Sigmoid colon (tissue), 6 donors: ENCODE measurements at regions not wholly inside any gene's neighbourhood (a gene's known extent, or its start where the extent isn't known, plus 50 kb on each side); places are given as distances from the start of the nearest gene placed in this dataset.

Experiments used
- DNase-seq: peaks from one replicate; pipeline ENCODE4 v3.0.0-alpha.2; 2019
- H3K27ac ChIP-seq, 4 donors: fragments of 200-600 bp; sonication (generic); one replicate each; pipeline ENCODE4 v1.5.1; 2016 to 2019; ENCODE audit warnings: mild to moderate bottlenecking in 1 of 4
- H3K27me3 ChIP-seq, 3 donors: fragments of 200-600 bp; sonication (generic); one replicate each; pipeline ENCODE4 v1.5.1; 2019; ENCODE audit warnings: mild to moderate bottlenecking in 1 of 3
- H3K36me3 ChIP-seq, 4 donors: fragments of 200-600 bp; sonication (generic); one replicate each; pipeline ENCODE4 v1.5.1; 2016 to 2019
- H3K4me1 ChIP-seq, 4 donors: fragments of 200-600 bp; sonication (generic); one replicate each; pipeline ENCODE4 v1.5.1; 2017 to 2019
- H3K4me3 ChIP-seq, 4 donors: fragments of 200-600 bp; sonication (generic); one replicate each; pipeline ENCODE4 v1.5.1; 2017 to 2019; ENCODE audit warnings: mild to moderate bottlenecking in 2 of 4, moderate library complexity in 1 of 4
- H3K9me3 ChIP-seq, 4 donors: fragments of 200-600 bp in 3 of 4; sonication (generic) in 3 of 4; one replicate each; pipeline versions ENCODE4 v1.5.1 to v1.6.1; 2013 to 2019
- EP300 ChIP-seq, 4 donors: sonication (generic); formaldehyde crosslinking; IDR thresholded peaks; one replicate each; pipeline ENCODE4 v1.6.1; 2017; ENCODE audit warnings: antibody characterized with exemption in 4 of 4
- POLR2A ChIP-seq, 2 donors: fragments of 450-650 bp; IDR thresholded peaks; one replicate each; pipeline ENCODE4 v1.6.1; 2016; ENCODE audit warnings: antibody characterized with exemption in 2 of 2, mild to moderate bottlenecking in 2 of 2, moderate library complexity in 2 of 2
- POLR2AphosphoS5 ChIP-seq, 4 donors: sonication (generic); formaldehyde crosslinking; IDR thresholded peaks; one replicate each; pipeline ENCODE4 v1.6.1; 2017; ENCODE audit warnings: antibody characterized with exemption in 4 of 4
- WGBS, 2 donors: extraction: QIAGEN DNeasy Blood & Tissue Kit; methylation state at CpG; one replicate each; pipeline ENCODE4 v1.1.7; 2013; 5-methylcytosine and 5-hydroxymethylcytosine counted together
- intact Hi-C: fragments of 100-400 bp; cut with DNase I; formaldehyde crosslinking; loops from one replicate; pipeline ENCODE4 v1.15.1; 2023
- TF ChIP-seq, protein P1 (sequence below), 4 experiments: fragments of 450-650 bp in 3 of 4; fragments of 200-600 bp in 1 of 4; IDR thresholded peaks; one replicate each; pipeline ENCODE4 v1.5.1; 2016 to 2019; ENCODE audit warnings: antibody characterized with exemption in 4 of 4, mild to moderate bottlenecking in 3 of 4, moderate library complexity in 2 of 4
- donor health status: healthy with polysubstance abuse.
- donor health status: healthy.

DNA sequence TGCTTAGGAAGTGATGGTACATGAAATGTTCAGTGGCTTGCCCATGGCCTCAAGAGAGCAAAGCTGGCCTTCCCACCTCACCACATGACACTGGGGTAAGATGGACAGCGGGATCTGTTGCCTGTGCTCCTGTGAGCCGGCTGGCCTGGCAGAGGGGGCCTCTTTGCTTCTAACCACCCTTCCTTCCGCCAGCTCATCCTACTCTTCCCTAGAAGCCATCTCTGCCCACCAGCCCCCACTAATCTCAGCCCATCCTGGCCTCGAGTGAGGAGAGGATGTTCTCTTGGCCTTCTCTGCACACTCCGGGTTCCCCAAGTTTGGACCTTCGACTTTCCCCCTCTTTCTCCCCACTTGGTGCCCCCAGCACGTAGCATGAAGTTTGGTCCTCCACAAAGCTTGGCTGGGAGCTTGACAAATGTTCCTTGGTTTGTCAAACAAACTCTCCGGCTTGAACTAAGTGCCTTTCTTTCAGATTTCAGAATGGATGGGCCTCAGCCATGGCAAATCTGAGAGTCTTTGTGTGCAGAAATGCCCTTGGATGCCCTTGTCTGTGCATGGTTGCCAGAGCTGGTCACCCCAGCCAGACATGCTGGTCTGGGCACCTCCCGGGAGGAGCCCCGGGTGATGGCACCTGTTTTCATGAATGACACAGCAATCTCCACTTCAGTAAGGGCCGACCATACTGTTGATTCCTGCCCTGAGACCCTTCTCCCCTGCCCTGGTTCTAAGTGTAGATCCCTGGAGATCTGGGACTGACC lies 145.5 kb downstream of the URI1 start:
- TF ChIP-seq POLR2A (IDR thresholded peaks at IDR 0.05) (no peak), POLR2AphosphoS5 (IDR thresholded peaks at IDR 0.05) (no peak), EP300 (IDR thresholded peaks at IDR 0.05) (no peak)
- TF ChIP-seq, protein P1, sequence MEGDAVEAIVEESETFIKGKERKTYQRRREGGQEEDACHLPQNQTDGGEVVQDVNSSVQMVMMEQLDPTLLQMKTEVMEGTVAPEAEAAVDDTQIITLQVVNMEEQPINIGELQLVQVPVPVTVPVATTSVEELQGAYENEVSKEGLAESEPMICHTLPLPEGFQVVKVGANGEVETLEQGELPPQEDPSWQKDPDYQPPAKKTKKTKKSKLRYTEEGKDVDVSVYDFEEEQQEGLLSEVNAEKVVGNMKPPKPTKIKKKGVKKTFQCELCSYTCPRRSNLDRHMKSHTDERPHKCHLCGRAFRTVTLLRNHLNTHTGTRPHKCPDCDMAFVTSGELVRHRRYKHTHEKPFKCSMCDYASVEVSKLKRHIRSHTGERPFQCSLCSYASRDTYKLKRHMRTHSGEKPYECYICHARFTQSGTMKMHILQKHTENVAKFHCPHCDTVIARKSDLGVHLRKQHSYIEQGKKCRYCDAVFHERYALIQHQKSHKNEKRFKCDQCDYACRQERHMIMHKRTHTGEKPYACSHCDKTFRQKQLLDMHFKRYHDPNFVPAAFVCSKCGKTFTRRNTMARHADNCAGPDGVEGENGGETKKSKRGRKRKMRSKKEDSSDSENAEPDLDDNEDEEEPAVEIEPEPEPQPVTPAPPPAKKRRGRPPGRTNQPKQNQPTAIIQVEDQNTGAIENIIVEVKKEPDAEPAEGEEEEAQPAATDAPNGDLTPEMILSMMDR (IDR thresholded peaks at IDR 0.05) = no peak
- 88 to 90% methylated on average over 11 of the region's 11 CpGs for WGBS, 2 donors
- no peaks in the 10 kb centered on the region for H3K4me1 ChIP-seq
- no peaks in the 10 kb centered on the region for H3K36me3 ChIP-seq
- H3K27me3 ChIP-seq = no peaks in the 10 kb centered on the region
- H3K27ac ChIP-seq = no peak overlapping the region
- DNase-seq = no peak
- H3K4me3 ChIP-seq = no peak overlapping the region
- no peaks in the 10 kb centered on the region for H3K9me3 ChIP-seq
- intact Hi-C loops = no loop called here

DNA sequence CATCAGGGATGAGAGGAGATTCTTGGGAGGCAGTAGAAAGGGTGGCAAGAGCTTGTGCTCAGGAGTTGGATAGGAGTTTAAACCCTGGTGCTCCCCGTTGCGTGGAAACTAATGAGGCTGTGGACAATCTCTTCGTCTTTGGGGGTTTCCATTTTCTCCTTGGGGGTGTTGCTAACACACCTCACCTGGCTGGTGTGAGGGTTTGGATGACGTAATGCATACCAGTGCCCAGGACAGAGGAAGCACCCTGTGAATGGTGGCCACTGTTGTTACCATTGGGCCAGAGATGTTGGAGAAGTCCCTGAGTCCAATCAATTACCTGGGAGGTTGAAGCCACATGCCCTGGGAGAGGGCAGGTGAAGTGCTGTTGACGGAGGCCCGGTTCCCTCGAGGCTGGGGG lies 146.5 kb downstream of the URI1 start:
- H3K27ac ChIP-seq = no peak overlapping the region
- TF ChIP-seq EP300 (IDR thresholded peaks at IDR 0.05) (no peak), POLR2AphosphoS5 (IDR thresholded peaks at IDR 0.05) (no peak), POLR2A (IDR thresholded peaks at IDR 0.05) (no peak)
- TF ChIP-seq, protein P1 (IDR thresholded peaks at IDR 0.05) = no peak
- H3K36me3 ChIP-seq = no peaks in the 10 kb centered on the region
- 87 to 90% methylated on average over 7 of the region's 7 CpGs for WGBS, 2 donors
- no peak overlapping the region for H3K4me3 ChIP-seq
- intact Hi-C loops = no loop called here
- H3K4me1 ChIP-seq = no peaks in the 10 kb centered on the region
- H3K27me3 ChIP-seq = no peaks in the 10 kb centered on the region
- no peak for DNase-seq
- H3K9me3 ChIP-seq = no peaks in the 10 kb centered on the region

DNA sequence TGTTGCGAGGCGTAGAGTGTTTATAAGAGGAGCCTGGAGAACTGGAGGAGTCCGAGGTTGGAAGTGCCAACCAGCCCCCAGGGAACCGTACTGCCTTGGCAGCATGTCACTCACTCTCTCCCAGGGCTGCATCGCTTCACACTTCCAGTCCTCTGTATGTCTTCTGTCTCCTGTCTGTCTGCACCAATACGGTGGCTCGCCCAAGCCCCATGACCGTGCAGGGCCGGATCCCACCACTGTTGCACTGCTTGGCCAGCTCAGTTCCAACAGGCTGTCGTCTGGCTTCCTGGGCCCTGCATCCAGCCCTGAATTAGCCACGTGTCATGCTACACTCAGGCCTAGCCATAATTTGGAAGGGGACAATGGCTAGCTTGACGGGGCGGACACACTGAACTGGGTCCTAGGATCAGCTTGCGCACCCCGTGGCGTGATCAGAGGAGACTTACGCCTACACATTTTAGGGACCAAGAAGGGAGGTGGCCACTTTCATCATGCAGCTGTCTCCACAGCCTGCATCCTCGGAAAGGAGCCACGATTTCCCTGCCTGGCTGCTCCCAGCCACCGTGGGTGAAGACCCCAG lies 147.1 kb downstream of the URI1 start:
- no peak overlapping the region for H3K4me3 ChIP-seq
- H3K27me3 ChIP-seq = no peaks in the 10 kb centered on the region
- WGBS, 2 donors = 92 to 93% methylated on average over 20 of the region's 20 CpGs
- no peaks in the 10 kb centered on the region for H3K9me3 ChIP-seq
- intact Hi-C loops = no loop called here
- no peak overlapping the region for H3K27ac ChIP-seq
- DNase-seq = no peak
- no peaks in the 10 kb centered on the region for H3K36me3 ChIP-seq
- H3K4me1 ChIP-seq = no peaks in the 10 kb centered on the region
- TF ChIP-seq POLR2A (IDR thresholded peaks at IDR 0.05) = no peak
- TF ChIP-seq, protein P1 (IDR thresholded peaks at IDR 0.05) = no peak
- no peak for TF ChIP-seq POLR2AphosphoS5 (IDR thresholded peaks at IDR 0.05)
- no peak for TF ChIP-seq EP300 (IDR thresholded peaks at IDR 0.05)

DNA sequence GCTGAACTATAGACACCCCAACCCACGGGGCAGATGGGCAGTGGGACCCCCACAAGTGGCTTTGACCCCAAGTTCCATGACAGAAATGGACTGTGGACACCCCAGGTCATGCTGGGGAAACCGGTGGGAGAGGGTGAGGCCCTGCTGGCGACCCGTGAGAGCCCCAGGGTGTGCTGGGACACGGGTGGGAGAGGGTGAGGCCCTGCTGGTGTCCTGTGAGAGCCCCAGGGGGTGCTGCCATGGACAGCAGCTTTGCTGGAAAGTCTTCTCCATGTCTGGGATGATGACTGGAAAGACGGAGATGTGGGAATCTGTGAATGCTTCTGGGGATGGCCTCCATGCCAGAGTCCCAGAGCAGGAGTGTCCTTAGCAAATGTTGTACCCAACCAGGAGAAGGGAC lies 148.4 kb downstream of the URI1 start:
- DNase-seq = no peak
- Histone ChIP-seq H3K27me3 (no peaks in the 10 kb centered on the region), H3K36me3 (no peaks in the 10 kb centered on the region), H3K4me3 (no peak overlapping the region), H3K27ac (no peak overlapping the region), H3K4me1 (no peaks in the 10 kb centered on the region), H3K9me3 (no peaks in the 10 kb centered on the region)
- no peak for TF ChIP-seq POLR2A (IDR thresholded peaks at IDR 0.05)
- TF ChIP-seq POLR2AphosphoS5 (IDR thresholded peaks at IDR 0.05) = no peak
- TF ChIP-seq EP300 (IDR thresholded peaks at IDR 0.05) = no peak
- TF ChIP-seq, protein P1 (IDR thresholded peaks at IDR 0.05) = no peak
- intact Hi-C loops = no loop called here
- WGBS, 2 donors = 50 to 80% methylated on average over 6 of the region's 6 CpGs
